ENCODE measurements at regions not wholly inside any gene's neighbourhood (a gene's known extent, or its start where the extent isn't known, plus 50 kb on each side); places are given as distances from the start of the nearest gene placed in this dataset.
"Not testable (repeated sequence)": the region's sequence is repeated elsewhere in the genome, so short reads cannot be mapped to it uniquely, and the experiment has no call there.

GRCh38 chrY:19465809-19466208, 278.7 kb downstream of the KDM5D start:
- intact Hi-C loops (cut with DNase I), result no loop called here
- TF ChIP-seq POLR2A (IDR thresholded peaks at IDR 0.05), result no peak
- no peak for TF ChIP-seq POLR2AphosphoS5 (IDR thresholded peaks at IDR 0.05)
- no peak for TF ChIP-seq CTCF (IDR thresholded peaks at IDR 0.05)

GRCh38 chrY:19456855-19457448, 287.6 kb downstream of the KDM5D start:
- Histone ChIP-seq H3K27me3 (replicated peaks; ENCODE audit: insufficient read depth) (no peaks in the 10 kb centered on the region), H3K4me3 (no peak overlapping the region), H3K27ac (no peak overlapping the region), H3K9me3 (no peaks in the 10 kb centered on the region), H3K4me1 (replicated peaks) (no peaks in the 10 kb centered on the region), H3K36me3 (no peaks in the 10 kb centered on the region)
- TF ChIP-seq CTCF (IDR thresholded peaks at IDR 0.05), result no peak
- intact Hi-C loops (cut with DNase I), result no loop called here
- DNase-seq (ENCODE audit: low spot score), result no peak

More at GRCh38 chrY:19465809-19466208, 278.7 kb downstream of the KDM5D start:
- Histone ChIP-seq H3K4me1 (replicated peaks) (no peaks in the 10 kb centered on the region), H3K4me3 (no peak overlapping the region), H3K27ac (no peak overlapping the region), H3K36me3 (no peaks in the 10 kb centered on the region), H3K9me3 (no peaks in the 10 kb centered on the region), H3K27me3 (replicated peaks; ENCODE audit: insufficient read depth) (no peaks in the 10 kb centered on the region)
- DNase-seq (ENCODE audit: low spot score), result no peak

- WGBS, result 0% methylated on average over 4 of the region's 4 CpGs
- intact Hi-C loops (cut with DNase I), result no loop called here
- Histone ChIP-seq H3K4me3 (no peak overlapping the region), H3K27me3 (replicated peaks; ENCODE audit: insufficient read depth) (no peaks in the 10 kb centered on the region), H3K36me3 (no peaks in the 10 kb centered on the region), H3K4me1 (replicated peaks) (no peaks in the 10 kb centered on the region), H3K27ac (no peak overlapping the region), H3K9me3 (no peaks in the 10 kb centered on the region)
- peak; percentile 11 for DNase-seq (ENCODE audit: low spot score)
- peak in 3 of 4 experiments; percentile 44 to 61 (median 57) for TF ChIP-seq CTCF (IDR thresholded peaks at IDR 0.05)
- no peak for TF ChIP-seq POLR2AphosphoS5 (IDR thresholded peaks at IDR 0.05)
These were observed 311.5 kb downstream of the KDM5D start for GRCh38 chrY:19433059-19433458.

DNA sequence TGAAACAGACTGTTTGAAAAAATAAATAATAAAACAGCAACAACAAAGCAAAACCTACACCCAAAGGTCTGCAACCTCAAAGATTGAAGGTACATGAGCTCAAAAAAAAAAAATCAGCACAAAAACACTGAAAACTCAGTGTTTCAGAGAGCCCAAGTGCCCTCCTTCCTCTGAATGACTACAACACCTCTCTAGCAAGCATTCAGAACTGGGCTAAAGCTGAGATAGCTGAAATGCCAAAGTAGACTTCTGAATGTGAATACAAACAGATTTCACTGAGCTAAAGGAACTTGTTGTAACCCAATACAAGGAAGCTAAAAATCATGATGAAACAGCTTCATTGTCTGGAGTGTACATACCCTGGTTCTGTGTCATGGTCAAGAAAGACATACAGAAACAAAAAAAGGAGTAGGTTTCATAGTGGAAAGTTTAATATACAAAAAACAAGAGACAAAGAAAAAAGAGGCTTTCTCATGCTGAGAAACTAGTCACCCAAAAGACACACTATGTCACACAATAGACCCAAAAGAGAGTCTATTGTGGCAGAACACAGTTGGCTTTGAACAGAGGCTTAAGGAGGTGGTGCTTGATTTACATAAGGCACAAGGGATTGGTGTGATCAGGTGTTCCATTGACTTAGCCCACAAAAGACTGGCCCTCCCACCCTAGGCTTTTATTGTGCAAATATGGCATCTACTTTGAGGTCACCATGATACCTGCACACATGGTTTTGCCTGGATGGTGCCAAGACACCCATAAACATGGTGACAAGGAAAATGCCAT, 316.6 kb downstream of the KDM5D start:
- Histone ChIP-seq H3K36me3 (no peaks in the 10 kb centered on the region), H3K9me3 (no peaks in the 10 kb centered on the region), H3K27me3 (replicated peaks; ENCODE audit: insufficient read depth) (no peaks in the 10 kb centered on the region), H3K4me3 (no peak overlapping the region), H3K4me1 (replicated peaks) (no peaks in the 10 kb centered on the region), H3K27ac (no peak overlapping the region)
- TF ChIP-seq POLR2AphosphoS5 (IDR thresholded peaks at IDR 0.05) (no peak), CTCF (IDR thresholded peaks at IDR 0.05) (no peak), POLR2A (IDR thresholded peaks at IDR 0.05) (no peak)
- no peak for DNase-seq (ENCODE audit: low spot score)
- intact Hi-C loops (cut with DNase I), result no loop called here

DNA sequence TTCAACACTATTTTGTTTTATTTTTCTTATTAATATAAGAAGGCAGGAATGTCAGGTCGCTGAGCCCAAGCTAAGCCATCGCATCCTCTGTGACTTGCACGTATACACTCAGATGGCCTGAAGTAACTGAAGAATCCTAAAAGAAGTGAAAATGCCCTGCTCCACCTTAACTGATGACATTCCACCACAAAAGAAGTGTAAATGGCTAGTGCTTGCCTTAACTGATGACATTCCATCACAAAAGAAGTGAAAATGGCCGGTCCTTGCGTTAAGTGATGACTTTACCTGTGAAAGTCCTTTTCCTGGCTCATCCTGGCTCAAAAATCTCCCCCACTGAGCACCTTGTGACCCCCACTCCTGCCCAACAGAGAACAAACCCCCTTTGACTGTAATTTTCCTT, 317.3 kb downstream of the KDM5D start:
- WGBS, result 79% methylated on average over 5 of the region's 5 CpGs
- H3K4me1 ChIP-seq (replicated peaks); intact Hi-C loops (cut with DNase I); H3K27ac ChIP-seq; H3K27me3 ChIP-seq (replicated peaks; ENCODE audit: insufficient read depth); DNase-seq (ENCODE audit: low spot score); H3K36me3 ChIP-seq; H3K4me3 ChIP-seq; H3K9me3 ChIP-seq: not testable (repeated sequence)
